ENCODE measurements at regions not wholly inside any gene's neighbourhood (a gene's known extent, or its start where the extent isn't known, plus 50 kb on each side); places are given as distances from the start of the nearest gene placed in this dataset.

DNA sequence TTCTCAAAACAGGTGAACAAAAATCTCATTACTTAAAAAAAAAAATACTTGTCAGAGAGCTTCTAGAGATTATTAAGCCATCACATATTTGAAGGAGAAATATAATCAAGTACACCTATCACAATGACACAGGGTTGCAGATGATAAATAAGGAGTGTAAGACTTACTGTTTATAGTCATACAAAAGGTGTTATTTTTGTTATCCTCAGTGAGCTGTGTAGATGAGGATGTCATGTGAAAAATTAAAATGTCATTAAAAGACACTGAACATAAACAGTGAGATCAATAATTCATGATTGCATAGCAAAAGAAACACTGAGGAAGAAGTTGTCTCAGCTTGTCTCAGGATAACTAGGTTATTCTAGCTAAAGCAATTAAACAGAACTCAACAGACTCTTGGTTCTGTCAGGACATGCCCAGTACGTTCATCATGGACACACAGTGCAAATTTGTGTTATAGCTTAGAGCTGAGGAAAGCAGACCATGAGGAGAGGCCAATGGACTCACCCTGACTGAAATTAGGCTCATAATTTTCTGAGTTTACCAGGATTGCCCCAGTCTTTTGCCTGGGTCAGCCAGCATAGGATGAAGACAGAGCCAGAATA, 1162.6 kb upstream of the C9orf72 start:
- H3K23me2 ChIP-seq (ENCODE audit: low read depth, low read length) = no peaks in the 10 kb centered on the region
- H3K9ac ChIP-seq (replicated peaks in 1 of 4; ENCODE audit: extremely low read depth in 1 of 4, low read depth in 3 of 4, low read length in 3 of 4) = no peak overlapping the region
- no peaks in the 10 kb centered on the region for H3K4me1 ChIP-seq (replicated peaks in 1 of 4; ENCODE audit: control insufficient read depth in 3 of 4, insufficient read depth in 4 of 4, low read length in 3 of 4)
- TF ChIP-seq SP4 (IDR thresholded peaks at IDR 0.05; ENCODE audit: low read length) (no peak), SP2 (IDR thresholded peaks at IDR 0.05; ENCODE audit: low read length) (no peak), YY1 (IDR thresholded peaks at IDR 0.05; ENCODE audit: low read depth, low read length) (no peak), CTBP2 (IDR thresholded peaks at IDR 0.05; ENCODE audit: borderline replicate concordance, insufficient read depth, insufficient read length, low read length) (no peak), SIRT6 (IDR thresholded peaks at IDR 0.05; ENCODE audit: low read length) (no peak), RFX5 (IDR thresholded peaks at IDR 0.05; ENCODE audit: borderline replicate concordance, low read depth, low read length) (no peak), TEAD4 (IDR thresholded peaks at IDR 0.05; ENCODE audit: low read depth, low read length) (no peak), SAP30 (IDR thresholded peaks at IDR 0.05; ENCODE audit: insufficient read depth, insufficient replicate concordance, low read length) (no peak)
- TF ChIP-seq, protein P1, sequence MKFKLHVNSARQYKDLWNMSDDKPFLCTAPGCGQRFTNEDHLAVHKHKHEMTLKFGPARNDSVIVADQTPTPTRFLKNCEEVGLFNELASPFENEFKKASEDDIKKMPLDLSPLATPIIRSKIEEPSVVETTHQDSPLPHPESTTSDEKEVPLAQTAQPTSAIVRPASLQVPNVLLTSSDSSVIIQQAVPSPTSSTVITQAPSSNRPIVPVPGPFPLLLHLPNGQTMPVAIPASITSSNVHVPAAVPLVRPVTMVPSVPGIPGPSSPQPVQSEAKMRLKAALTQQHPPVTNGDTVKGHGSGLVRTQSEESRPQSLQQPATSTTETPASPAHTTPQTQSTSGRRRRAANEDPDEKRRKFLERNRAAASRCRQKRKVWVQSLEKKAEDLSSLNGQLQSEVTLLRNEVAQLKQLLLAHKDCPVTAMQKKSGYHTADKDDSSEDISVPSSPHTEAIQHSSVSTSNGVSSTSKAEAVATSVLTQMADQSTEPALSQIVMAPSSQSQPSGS (IDR thresholded peaks at IDR 0.05; ENCODE audit: low read length) = no peak
- no peak overlapping the region for H4K5ac ChIP-seq (ENCODE audit: insufficient read length, low read depth, low read length)
- POLR2A ChIA-PET (ENCODE audit: partially characterized antibody) = no interaction called here
- no peaks in the 10 kb centered on the region for H3K79me1 ChIP-seq (ENCODE audit: low read depth, low read length)
- H2BK20ac ChIP-seq (ENCODE audit: low read length) = no peak overlapping the region
- no peak overlapping the region for H3K14ac ChIP-seq (ENCODE audit: insufficient read length)
- no peak overlapping the region for H3K56ac ChIP-seq (replicated peaks; ENCODE audit: insufficient read length, low read depth, low read length)
- no peak overlapping the region for H3K18ac ChIP-seq (ENCODE audit: extremely low read depth, low read length)
- FAIRE-seq (no peak), DNase-seq (ENCODE audit: low read depth in 1 of 2, low spot score in 2 of 2) (no peak)
- no peaks in the 10 kb centered on the region for H3K79me2 ChIP-seq (ENCODE audit: control insufficient read depth in 1 of 2, insufficient read depth in 2 of 2, low read length in 2 of 2)
- no peaks in the 10 kb centered on the region for H3K9me3 ChIP-seq (ENCODE audit: insufficient read depth in 2 of 2, low read depth in 1 of 2, low read length in 1 of 2)
- 95% methylated on average over 1 of the region's 1 CpG; no CpG with 5 or more reads in 1 of the 2 experiments for WGBS, 2 experiments (ENCODE audit: extremely low coverage in 1 of 2, insufficient coverage in 1 of 2, insufficient read length in 1 of 2, insufficient replicate concordance in 2 of 2, low coverage in 1 of 2, low lambda C conversion rate in 2 of 2, missing lambda C conversion rate in 1 of 2)
- no peak overlapping the region for H2BK15ac ChIP-seq (ENCODE audit: low read length)
- H3K27ac ChIP-seq (ENCODE audit: low read depth, low read length) = no peak overlapping the region
- H4K91ac ChIP-seq (replicated peaks; ENCODE audit: insufficient read length, low read length) = no peak overlapping the region
- no peak overlapping the region for H2AFZ ChIP-seq (ENCODE audit: low read length)
- H3K4ac ChIP-seq (replicated peaks; ENCODE audit: insufficient read length, low read depth, low read length) = no peak overlapping the region
- no peak overlapping the region for H4K8ac ChIP-seq (ENCODE audit: extremely low read depth, insufficient read depth, low read length)
- no peak overlapping the region for H3K4me2 ChIP-seq (ENCODE audit: insufficient read depth in 1 of 2, low read depth in 2 of 2, low read length in 2 of 2)
- H4K20me1 ChIP-seq (replicated peaks in 1 of 2; ENCODE audit: control insufficient read depth in 1 of 2, insufficient read depth in 2 of 2, low read length in 2 of 2) = no peaks in the 10 kb centered on the region
- no peak overlapping the region for H3K4me3 ChIP-seq (ENCODE audit: extremely low read depth in 1 of 4, insufficient read depth in 2 of 4, low read depth in 3 of 4, low read length in 4 of 4)
- H2BK120ac ChIP-seq (replicated peaks; ENCODE audit: low read depth, low read length) = no peak overlapping the region
- CTCF ChIA-PET (ENCODE audit: partially characterized antibody) = interaction anchor here (0.6 to 1.3 kb wide), 3 partner anchors 9 to 628 kb away, joined by 3 to 4 read pairs (median 3); no protein-coding TSS in a partner anchor
- H3K23ac ChIP-seq (ENCODE audit: insufficient read length) = no peak overlapping the region
- H3K27me3 ChIP-seq (replicated peaks in 1 of 4; ENCODE audit: control insufficient read depth in 3 of 4, extremely low read depth in 1 of 4, insufficient read depth in 3 of 4, low read length in 3 of 4) = no peaks in the 10 kb centered on the region
- no peak overlapping the region for H2AK5ac ChIP-seq (ENCODE audit: low read depth, low read length)
- no peak overlapping the region for H2BK12ac ChIP-seq (ENCODE audit: low read depth, low read length)
- no peak overlapping the region for H2BK5ac ChIP-seq (ENCODE audit: low read depth, low read length)
- H3K36me3 ChIP-seq (ENCODE audit: control insufficient read depth in 2 of 4, insufficient read depth in 4 of 4, low read length in 3 of 4) = no peaks in the 10 kb centered on the region
